HG03439 (cell line): ENCODE measurements at regions not wholly inside any gene's neighbourhood (a gene's known extent, or its start where the extent isn't known, plus 50 kb on each side); places are given as distances from the start of the nearest gene placed in this dataset.

ENCODE experiments used
- ATAC-seq: cut with Tn5 transposase; IDR thresholded peaks from one replicate; pipeline ENCODE4 v1.9.1; 2021; ENCODE audit warnings: mild to moderate bottlenecking, moderate library complexity; ENCODE audit not compliant: unreplicated experiment

DNA sequence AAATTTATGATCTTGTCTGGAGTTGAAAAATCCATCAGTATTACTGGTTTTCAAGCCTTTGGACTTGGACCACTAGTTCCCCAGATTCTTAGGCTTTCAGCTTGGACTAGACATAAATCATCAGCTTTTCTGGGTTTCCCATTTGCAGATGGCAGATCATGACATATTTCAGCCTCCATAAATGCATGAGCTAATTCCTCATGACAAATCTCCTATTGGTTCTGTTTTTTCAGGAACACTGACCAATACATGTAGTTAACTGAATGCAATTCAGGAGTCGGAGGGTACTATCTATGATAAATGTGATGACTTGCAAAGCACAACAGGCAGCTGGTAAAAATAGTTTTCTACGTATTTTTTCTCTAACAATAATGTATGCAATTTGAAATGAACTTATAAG, 635.6 kb downstream of the TRAM1L1 start:
- ATAC-seq, result no peak

DNA sequence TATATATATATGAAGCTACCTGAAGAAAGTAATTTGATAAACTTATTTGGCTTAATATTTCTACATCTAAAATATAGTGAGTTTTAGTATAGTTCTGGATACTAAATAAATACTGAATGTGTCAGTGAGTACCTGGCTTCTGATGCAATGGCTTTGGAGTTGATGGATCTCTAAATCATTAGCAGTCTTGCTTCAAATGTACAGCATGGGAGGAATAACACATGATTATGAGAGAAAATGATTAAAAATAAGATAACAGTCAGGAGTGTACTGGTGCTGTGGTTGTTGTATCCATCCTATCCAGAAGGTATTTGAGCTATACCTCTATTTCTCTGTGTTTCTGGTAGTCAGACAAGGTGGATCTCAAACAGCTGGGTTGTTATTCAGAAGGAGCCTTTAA, 641.3 kb downstream of the TRAM1L1 start:
- no peak for ATAC-seq

DNA sequence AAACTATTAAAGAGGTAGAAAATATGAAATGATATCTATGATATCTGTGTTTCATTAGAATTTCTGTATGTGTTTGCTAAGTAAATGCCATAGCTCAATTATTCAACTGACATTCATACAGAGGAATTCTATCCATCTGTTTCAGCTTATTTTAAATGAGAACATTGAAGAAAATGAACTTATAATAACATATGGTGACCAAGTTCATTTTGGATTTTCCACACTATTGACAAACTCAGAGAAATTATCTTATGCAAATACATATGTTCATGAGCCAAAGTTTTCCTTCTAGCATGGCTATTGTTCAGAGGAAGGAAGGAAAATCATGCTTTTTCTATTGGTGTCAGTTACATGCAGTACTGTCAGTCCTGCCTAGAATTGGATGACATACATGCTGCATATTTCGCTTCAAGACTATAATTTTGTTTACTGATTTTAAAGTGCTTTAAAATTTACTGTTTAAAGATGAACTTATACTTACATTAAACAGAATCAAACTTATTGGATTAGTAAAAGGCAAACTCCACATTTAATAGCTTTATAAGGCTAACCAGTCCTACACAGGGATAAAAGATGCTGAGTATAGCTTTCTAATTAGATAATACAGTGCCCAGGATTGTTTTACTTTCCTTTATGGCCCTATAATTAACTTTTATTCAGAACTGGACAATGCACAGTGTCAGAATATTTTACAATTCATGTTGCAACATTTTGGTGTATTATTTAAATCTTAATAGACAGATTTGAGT, 646.2 kb downstream of the TRAM1L1 start:
- ATAC-seq, result no peak

DNA sequence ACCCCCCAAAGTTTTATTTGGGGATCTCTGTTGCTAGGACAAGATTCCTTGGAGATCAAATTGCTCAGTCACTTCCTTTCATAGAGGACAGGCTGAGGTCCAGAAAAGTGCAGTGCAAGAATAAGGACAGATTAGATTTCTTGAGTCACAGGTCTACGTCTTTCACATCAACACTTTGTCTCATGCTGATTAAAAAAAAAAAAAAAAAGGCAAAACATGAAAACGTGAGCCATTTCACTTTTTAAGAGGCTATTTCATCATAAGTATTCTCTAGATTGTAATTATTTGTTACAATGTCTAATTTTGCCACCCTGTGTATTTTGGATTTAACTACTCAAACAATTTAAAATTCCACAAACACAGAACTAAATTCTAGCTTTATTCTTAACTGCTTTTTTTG, 647.0 kb downstream of the TRAM1L1 start:
- ATAC-seq, result no peak

DNA sequence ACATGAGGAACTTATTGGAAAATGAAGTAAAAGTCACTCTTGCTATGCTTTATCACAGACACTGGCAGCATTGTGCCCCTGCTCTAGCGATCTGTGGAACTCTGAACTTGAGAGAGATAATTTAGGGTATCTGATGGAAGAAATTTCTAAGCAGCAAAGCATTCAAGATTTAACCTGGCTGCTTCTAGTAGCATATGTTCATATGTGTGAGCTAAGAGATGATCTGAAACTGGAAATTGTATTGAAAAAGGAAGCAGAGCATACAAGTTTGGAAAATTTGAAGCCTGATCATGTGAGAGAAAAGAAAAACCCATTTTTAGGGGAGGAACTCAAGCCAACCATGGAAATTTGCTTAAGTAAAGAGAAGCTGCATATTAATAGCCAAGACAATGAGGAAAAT, 657.7 kb downstream of the TRAM1L1 start:
- ATAC-seq, result no peak

DNA sequence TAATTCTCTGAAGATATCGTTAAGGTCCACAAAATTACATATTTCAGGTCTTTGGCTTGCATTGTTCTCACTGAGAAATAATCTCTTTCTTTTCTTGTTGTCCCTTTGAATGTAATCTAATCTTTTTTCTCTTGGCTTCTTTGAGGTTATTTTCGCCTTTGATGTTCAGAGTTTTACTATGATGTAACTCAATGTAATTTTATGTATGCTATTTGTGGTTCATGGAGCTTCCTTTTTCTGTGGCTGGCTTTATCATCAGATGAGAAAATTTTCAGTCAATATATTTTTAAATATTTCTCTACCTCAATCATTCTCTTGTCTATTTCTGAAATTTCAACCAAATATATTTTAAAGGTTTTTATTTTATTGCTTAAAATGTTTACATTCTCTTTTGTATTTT, 672.2 kb downstream of the TRAM1L1 start:
- no peak for ATAC-seq

DNA sequence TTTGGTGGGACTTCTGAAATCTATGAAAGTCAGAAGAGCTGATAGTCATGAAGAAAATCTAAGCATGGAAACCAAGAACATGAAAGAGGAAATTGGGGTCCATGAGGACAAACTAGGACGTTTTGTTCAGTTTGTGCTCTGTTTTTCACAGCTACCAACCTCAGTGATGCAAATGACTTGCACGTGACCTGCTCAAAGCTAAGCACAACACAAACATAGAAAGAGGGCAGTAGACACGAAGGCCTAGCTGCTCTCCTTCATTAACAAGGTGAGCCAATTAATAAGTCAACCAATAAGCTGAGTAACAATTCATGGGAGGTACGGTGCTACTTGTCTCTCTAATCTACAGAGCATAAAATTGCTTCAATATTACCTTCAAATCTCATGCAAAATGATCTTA, 684.1 kb downstream of the TRAM1L1 start:
- ATAC-seq, result no peak

DNA sequence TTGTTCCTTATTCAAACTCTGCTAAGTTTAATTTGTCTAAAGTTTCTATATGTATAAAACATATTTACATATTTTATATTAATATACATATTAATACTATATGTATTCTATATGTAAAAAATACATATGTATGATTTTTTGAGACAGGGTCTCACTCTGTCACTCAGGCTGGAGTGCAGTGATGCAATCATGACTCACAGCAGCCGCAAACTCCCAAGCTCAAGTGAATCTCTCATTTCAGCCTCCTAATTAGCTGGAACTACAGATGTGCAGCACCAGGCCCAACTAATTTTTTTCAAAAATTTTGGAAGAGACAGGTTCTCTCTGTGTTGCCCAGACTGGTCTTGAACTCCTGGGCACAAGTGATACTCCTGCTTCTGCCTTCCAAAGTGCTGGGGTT, 684.9 kb downstream of the TRAM1L1 start:
- no peak for ATAC-seq

DNA sequence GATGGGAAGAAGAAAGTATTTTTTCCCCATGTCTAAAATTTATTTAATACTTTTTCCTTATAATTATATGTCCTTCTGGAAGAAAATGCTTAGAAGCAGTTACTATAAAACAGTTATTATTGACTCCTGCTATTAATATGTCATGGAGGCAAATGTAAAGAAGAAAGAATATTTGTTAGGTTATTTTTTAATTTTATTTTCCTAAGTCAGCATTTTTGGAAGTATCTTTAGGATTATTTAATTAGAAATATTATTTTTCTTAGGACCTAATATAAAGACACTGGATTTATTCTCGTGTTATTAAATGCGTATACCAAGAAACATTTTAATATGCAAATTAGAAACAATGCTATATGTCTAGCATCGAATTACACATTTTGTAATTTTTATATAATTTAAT, 687.7 kb downstream of the TRAM1L1 start:
- no peak for ATAC-seq

DNA sequence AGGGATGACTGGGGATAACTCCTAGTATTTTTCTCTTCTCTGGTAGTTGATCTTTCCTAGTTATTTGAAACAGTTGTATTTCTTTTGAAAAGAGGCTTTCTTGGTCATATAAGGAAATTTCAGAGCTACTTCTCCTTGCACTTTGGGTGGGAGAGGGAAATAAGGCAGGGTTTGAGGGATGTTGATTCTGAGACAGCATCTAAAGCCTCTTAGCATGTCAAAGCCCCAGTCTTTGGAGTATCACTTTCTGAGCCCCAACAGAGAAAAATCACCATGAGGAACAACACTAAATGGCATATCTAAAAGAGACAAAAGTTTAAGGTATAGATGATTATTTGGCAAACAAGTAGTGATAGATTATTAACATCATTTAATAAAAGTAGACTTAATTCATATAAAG, 688.1 kb downstream of the TRAM1L1 start:
- no peak for ATAC-seq

DNA sequence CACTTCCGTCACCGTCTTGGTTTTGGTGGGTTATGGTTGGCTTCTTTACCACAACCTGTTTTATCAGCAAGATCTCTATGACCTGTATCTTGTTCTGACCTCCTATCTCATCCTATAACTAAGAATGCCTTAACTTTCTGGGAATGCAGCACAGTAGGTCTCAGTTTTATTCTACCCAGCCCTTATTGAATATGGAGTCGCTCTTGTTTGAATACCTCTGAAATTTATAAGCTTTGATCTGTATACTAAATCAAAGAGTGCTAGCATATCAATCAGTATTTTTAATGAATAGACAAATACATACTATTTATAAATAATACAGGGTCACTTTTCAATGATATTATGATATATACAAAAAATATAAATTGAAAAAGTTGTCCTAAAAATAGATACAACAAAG, 690.0 kb downstream of the TRAM1L1 start:
- no peak for ATAC-seq

DNA sequence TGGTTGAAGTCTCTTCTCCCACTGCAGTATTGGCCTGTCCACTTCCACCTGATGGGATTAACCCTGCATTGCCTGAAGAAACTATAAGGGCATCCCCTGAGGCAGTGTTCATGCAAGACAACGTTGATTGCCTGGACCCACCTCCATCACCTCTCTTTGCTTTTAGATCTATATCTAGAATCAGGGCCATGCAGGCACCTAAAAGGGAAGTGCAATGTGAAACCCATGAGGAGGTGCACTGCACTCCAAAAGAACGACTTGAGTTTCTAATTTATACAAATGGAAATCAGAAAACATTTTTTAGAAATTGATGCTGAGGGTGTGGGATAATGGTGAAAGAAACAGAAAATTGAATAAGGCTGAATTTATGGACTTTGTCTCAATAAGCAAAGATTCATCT, 694.4 kb downstream of the TRAM1L1 start:
- ATAC-seq, result no peak

DNA sequence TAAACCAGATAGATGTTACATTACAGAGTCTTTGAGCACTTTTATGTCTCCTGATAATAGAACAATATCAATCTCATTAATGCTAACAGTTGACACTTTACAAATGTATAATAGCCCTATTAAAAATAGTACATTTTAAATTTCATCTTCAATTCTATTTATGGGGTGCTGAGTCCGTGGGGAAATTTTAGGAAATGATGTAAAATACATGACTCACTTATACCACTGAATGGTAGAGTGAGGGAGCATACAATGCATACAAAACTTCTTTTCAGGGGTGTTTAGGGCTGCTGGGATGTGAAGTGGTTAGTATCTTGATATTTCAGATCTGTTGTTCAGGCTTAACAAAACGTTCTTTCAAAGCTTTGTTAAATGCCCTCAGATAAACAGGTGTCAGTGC, 696.2 kb downstream of the TRAM1L1 start:
- no peak for ATAC-seq

DNA sequence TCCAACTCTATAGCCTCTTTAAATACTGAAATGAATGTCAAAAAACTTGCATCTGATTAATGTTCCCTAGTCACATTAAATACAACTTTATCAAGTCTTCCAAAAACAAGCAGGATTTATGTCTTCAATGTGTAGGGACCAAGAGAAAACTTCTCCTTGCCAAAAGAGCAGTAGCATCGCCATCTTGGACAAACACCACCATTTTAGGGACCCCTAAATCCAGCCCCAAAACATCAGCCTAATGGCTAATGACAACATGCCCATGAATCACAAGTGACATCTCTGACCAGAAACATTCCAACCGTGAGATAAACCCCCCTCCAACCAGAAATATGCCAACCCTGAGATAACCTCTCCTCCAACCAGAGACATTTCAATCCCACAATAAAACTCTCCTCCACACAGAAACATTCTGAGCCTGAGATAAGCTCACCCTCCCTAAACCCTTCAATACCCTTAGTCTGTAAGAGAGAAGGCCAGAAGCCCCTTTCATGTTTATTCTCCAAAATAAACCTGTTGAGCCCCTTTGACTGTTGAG, 697.4 kb downstream of the TRAM1L1 start:
- ATAC-seq, result no peak

DNA sequence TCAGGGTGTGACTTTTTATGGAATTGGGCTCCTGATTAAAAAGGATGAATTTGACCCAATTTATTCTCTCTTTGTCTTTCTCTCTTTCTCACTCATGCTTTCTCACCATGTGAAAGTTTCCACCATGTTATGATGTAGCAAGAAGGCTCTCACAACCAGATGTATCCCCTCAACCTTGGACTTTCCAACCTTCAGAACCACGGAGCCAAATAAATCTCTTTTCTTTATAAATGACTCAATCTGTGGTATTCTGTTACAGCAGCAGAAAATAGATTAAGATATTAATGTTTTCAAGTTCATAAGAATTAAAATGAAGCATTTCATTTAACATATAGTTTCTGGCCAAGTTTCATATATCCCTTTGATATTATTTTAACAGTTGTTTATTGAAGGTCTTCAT, 698.5 kb downstream of the TRAM1L1 start:
- ATAC-seq, result no peak

DNA sequence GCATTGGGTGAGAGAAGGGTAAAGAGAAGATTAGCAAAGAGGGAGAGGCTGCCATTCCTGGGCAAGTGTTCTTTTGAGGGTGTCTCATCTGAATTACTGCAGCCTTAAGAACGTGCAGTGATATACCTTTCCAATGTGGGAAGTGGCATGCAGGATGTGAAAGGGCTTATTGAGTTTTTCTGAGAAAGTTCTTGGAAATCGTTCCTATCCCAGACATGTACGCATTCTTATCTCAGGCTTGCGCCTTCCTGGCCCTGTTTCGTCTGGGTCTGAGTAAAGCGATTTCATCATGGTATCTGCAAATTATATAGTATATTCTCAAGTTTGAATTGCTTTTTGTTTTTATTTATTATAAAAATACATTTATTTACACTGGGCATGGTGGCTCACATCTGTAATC, 699.8 kb downstream of the TRAM1L1 start:
- ATAC-seq, result no peak

DNA sequence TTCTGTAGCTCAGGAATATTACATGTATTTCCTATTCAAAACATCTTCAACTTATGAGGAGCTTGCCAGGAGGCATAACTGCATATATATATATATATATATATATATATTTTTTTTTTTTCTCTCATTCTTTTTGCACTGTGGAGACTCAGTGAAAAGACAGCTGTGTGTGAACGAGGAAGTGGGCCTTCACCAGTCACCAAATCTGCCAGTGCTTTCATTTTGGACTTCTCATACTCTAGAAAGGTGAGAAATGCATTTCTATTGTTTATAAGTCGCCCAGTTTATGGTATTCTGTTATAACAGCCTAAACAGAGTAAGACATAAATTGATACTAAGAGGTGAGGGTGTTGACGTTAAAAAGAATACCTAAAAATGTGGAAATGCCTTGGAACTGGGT, 710.6 kb downstream of the TRAM1L1 start:
- ATAC-seq, result no peak

DNA sequence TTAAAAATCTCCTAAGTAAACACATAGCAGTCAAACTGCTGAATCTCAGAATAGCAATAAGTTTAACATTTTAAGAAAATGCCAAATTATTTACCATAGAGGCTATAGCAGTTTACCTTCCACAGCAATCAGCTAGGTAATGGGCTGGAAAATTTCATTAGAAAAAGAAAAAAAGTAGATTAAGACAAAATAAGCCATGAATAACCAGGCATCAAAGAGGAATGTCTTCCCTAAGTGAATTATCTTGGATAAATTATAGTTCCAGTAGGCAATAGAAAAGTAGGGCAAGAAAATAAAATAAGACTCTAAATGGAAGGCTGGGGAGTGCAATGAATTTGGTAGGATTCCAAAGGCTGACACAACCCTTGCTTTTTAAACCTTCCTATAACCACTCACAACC, 722.8 kb downstream of the TRAM1L1 start:
- no peak for ATAC-seq

DNA sequence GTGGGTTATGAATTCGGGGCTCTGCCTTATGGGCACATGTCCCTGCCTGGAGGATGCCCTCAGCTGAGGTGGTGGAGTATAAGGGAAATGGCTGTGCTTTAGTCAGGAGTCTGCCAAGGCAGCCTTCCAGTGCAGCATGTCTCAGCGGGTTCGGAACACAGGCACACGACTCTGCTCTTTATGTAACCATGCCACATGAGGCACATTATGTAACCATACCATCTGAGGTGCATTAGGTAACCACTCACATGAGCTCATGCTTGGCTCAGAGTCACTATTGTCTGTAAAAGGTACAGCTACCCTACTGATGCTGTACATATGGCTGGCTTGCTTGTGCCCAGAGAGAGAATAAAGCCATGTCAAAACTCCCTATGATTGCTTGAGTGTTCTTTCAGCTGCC, 723.6 kb downstream of the TRAM1L1 start:
- ATAC-seq, result no peak

DNA sequence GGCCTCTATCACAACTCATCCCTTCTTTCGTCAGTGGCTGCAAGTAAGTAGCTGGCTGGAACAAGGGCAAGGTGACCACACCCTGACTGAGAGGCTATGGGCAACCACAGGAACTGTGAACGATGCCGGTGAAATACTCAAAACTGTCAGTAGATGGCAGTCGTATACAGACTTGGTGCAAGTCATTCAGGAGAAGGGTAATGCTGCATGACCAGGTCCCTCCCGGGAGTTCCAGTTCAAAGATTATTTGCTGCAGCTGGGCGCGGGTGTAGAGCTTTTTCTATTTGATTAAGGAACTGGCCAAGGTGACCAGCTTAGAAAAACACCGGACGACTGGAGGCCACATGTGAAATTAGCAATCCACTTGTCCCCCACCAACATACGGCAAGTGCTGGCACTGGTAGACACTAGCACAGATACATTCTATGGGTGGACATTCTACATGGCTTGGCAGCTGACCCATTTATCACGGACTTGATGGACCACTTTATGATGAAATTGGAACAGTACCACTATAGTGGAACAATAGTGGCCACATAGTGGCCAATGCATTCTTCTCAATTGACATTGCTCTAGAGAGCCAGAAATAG, 726.6 kb downstream of the TRAM1L1 start:
- ATAC-seq, result peak; percentile 92

DNA sequence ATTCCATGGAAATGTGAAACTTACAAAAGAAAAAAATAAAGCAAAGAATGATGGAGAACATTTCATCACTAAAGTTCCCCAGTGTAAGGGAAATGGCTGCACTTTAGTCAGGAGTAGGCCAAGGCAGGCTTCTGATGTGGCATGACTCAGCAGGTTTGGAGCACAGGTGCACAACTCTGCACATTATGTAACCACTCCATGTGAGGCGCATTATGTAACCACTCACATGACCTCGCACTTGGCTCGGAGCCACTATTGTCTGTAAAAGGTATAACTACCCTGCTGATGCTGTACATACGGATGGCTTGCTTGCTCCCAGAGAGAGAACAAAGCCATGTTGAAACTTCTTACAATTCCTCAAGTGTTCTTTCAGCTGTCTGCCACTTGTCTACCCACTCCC, 727.6 kb downstream of the TRAM1L1 start:
- ATAC-seq, result no peak

DNA sequence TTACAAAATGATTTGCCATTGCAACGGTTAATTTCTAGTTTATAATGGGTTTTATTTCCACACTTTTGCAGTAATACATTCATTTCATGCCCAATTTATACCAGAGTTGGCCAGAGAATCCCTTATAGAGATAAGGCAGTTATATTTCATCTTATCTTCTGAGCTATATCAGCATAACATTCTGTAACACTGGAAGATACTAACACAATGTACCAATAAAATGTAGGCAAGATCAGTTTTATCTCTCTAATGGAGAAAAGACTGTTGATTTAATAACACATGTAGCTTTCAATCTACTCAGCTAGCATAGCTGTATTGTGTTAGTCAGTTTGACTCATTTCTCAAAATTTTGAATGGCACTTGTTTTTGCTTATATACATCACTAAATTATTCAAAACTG, 738.6 kb downstream of the TRAM1L1 start:
- ATAC-seq, result no peak

DNA sequence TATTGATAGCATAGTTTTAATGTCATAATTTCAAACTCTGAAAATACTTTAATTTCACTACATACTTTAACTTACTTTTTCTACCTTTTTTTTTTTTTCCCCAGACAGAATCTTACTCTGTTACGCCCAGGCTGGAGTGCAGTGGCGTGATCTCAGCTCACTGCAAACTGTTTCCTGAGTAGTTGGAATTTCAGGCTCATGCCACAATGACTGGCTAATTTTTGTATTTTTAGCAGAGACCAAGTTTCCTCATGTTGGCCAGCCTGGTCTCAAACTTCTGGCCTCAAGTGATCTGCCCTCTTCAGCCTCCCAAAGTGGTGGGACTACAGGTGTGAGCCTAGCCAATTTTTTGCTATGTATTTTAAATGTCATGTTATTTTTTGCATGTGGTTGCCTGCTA, 741.6 kb downstream of the TRAM1L1 start:
- no peak for ATAC-seq
